NB4 (cell line): ENCODE measurements at regions not wholly inside any gene's neighbourhood (a gene's known extent, or its start where the extent isn't known, plus 50 kb on each side); places are given as distances from the start of the nearest gene placed in this dataset.

ENCODE experiments used
- DNase-seq: peaks from one replicate; pipeline ENCODE4 v3.0.0; 2010; ENCODE audit warnings: low read depth
- H3K4me3 ChIP-seq: one replicate; pipeline ENCODE4 v1.5.1; 2011; ENCODE audit warnings: mild to moderate bottlenecking, low read depth, low read length, moderate library complexity
- MYC ChIP-seq: IDR thresholded peaks from 2 replicates; pipeline ENCODE4 v1.6.1; 2011; ENCODE audit warnings: low read depth, low read length
- POLR2A ChIP-seq: IDR thresholded peaks from 2 replicates; pipeline ENCODE4 v1.6.1; 2011; ENCODE audit warnings: mild to moderate bottlenecking; ENCODE audit not compliant: insufficient read length; ENCODE audit errors: extremely low read depth
- TF ChIP-seq, protein P1 (sequence below): IDR thresholded peaks from one replicate; pipeline ENCODE4 v1.5.1; 2012; ENCODE audit warnings: low read depth, low read length
- TF ChIP-seq, protein P2 (sequence below): IDR thresholded peaks from 2 replicates; pipeline ENCODE4 v1.6.1; 2011; ENCODE audit warnings: low read depth, low read length

DNA sequence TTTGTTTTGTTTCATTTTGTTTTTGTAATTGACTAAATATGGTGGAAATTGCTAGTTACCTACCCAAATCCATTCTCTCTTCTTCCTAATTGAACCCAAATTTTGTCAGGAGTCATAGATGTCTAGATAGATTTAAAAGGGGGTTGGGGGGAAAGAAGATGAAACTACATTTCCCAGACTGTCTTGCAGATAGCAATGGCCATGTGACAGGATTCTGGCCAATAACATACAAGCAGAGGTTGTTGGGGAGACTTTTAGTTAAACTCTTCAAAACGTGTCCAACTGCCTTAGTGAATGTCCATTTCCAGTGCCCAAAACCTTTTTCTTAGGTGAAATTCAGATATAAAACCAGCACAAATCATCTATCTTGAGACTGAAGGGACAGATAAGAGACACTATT lies 583.9 kb upstream of the API5 start:
- no peak for DNase-seq

DNA sequence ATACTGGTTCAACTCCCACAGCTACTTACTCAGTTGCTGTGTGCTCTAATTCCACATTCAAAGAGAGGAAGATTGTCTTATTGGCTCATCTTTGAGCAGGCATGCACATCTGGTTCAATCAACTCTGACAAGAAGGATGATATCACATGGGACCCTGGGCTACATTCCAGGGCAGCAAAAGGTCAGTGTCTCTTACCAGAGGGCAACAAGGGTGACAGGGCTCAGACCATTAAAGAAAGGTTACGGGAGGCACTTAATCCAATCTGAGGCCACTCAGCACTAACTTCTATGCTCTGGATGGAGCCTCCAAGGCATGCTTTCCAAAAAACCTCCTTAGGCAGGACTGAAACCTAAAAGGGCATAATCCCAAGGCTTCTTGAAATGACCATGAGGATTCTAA lies 549.4 kb upstream of the API5 start:
- TF ChIP-seq, protein P1, sequence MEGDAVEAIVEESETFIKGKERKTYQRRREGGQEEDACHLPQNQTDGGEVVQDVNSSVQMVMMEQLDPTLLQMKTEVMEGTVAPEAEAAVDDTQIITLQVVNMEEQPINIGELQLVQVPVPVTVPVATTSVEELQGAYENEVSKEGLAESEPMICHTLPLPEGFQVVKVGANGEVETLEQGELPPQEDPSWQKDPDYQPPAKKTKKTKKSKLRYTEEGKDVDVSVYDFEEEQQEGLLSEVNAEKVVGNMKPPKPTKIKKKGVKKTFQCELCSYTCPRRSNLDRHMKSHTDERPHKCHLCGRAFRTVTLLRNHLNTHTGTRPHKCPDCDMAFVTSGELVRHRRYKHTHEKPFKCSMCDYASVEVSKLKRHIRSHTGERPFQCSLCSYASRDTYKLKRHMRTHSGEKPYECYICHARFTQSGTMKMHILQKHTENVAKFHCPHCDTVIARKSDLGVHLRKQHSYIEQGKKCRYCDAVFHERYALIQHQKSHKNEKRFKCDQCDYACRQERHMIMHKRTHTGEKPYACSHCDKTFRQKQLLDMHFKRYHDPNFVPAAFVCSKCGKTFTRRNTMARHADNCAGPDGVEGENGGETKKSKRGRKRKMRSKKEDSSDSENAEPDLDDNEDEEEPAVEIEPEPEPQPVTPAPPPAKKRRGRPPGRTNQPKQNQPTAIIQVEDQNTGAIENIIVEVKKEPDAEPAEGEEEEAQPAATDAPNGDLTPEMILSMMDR = no peak
- no peak for TF ChIP-seq MYC
- no peak for TF ChIP-seq POLR2A
- TF ChIP-seq, protein P2, sequence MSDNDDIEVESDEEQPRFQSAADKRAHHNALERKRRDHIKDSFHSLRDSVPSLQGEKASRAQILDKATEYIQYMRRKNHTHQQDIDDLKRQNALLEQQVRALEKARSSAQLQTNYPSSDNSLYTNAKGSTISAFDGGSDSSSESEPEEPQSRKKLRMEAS = no peak
- H3K4me3 ChIP-seq = no peak overlapping the region
- no peak for DNase-seq

More for the DNA sequence above, 583.9 kb upstream of the API5 start:
- H3K4me3 ChIP-seq = no peak overlapping the region
- TF ChIP-seq POLR2A = no peak
- TF ChIP-seq MYC = no peak
- TF ChIP-seq, protein P2 = no peak
- TF ChIP-seq, protein P1 = no peak

DNA sequence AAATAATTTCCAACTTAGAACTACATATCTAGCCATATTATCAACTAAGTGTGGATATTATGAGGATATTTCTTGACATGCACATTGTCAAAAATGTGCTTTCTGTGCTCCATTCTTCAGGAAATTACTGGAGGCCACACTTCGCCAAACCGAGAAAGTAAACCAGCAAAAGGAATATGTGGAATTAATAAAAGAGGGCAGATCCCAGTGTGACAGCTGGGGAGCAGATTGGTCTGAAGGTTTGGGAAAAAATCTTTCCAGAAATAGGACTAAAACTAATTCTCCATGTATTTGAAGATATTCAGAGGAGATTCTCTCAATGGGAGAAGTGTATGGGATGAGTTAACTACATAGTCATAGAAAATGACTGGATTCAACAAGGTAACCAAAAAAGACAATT lies 546.9 kb upstream of the API5 start:
- no peak for DNase-seq
- TF ChIP-seq MYC (no peak), POLR2A (no peak)
- TF ChIP-seq, protein P1 = no peak
- TF ChIP-seq, protein P2 = no peak
- H3K4me3 ChIP-seq = no peak overlapping the region

DNA sequence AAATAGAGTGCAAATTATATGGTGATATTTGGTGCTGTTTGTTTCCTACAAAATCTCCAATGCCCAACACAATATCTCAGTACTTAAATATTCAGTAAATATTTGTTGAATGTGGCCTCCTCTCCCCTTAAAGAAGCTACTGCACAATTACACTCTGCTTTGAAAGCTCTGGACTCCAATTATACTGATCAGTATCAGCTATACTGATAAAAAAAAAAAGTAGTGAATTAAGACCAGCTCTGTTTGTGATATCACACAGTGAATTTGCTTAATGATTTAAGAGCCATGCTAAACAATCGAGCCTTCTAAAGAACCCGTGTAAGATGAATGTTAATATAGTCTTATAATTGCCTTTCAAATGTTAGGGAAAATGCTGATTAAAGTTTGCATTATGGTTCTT lies 543.2 kb upstream of the API5 start:
- DNase-seq = no peak
- TF ChIP-seq, protein P2 = no peak
- TF ChIP-seq MYC (no peak), POLR2A (no peak)
- TF ChIP-seq, protein P1 = no peak
- H3K4me3 ChIP-seq = no peak overlapping the region

DNA sequence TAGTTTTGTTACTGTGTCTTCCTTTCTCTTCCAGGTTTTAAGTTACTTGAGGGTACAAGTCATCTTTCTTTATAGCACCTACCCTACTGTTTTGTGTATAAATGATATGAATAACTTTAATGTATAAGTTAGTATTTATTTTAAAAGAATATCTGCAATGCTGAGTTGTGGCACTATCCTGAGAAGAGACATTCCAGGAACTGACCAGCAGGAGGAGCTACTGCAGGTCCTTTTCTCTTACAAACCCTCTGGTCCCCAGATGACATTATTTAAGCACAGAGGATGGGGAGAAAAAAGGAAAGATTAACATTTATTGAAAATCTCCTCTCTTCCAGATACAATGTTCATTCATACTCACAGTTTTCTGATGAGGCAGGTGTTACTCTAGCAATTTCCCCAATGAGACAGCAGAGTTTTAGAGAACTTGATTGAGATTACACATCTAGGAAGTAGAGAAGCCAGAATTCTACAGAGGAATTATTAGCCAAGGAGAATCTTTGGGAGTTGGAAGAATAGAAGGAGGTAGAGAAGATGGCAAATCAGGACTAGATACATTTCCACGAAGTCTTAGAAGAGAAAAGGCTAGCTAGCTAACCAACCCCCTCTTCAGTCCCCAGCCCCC lies 541.2 kb upstream of the API5 start:
- TF ChIP-seq POLR2A = no peak
- TF ChIP-seq, protein P1 = peak; percentile 72
- peak; percentile 38 for DNase-seq
- H3K4me3 ChIP-seq = no peak overlapping the region

DNA sequence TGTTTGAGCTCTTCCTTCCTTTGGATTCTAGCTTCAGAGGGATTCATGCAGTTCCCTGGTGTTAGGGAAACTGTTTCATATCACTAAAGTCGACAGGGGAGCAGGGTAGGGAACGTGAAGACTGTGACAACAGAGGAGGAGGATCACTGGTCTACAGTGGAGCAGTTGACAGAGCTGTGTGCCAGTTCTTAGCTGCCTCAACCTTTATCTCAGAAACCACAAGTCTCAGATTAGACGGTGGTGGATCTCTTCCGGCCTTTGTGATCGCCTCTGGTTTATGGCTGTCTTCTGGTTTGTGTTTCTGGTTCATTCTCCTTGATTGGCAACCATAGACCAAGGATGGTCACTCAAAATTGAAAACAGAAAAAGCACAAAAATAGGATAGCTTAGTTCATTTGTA lies 538.9 kb upstream of the API5 start:
- no peak overlapping the region for H3K4me3 ChIP-seq
- no peak for DNase-seq
- TF ChIP-seq, protein P1 = no peak
- TF ChIP-seq, protein P2 = no peak
- TF ChIP-seq POLR2A = no peak
- TF ChIP-seq MYC = no peak
